Epithelial cell of esophagus (primary cell): ENCODE measurements at regions not wholly inside any gene's neighbourhood (a gene's known extent, or its start where the extent isn't known, plus 50 kb on each side); places are given as distances from the start of the nearest gene placed in this dataset.

Experiments
- DNase-seq: peaks from one replicate; pipeline ENCODE4 v3.0.0; 2010; ENCODE audit warnings: low read depth
- H3K4me3 ChIP-seq: 2 replicates; pipeline ENCODE4 v1.5.1; 2011; ENCODE audit warnings: mild to moderate bottlenecking, low read length, control low read depth
- TF ChIP-seq, protein P1 (sequence below): IDR thresholded peaks from 2 replicates; pipeline ENCODE4 v1.5.1; 2011; ENCODE audit warnings: low read depth, mild to moderate bottlenecking, low read length, control low read depth, inconsistent platforms; ENCODE audit not compliant: insufficient read depth; ENCODE audit errors: missing control alignments

DNA sequence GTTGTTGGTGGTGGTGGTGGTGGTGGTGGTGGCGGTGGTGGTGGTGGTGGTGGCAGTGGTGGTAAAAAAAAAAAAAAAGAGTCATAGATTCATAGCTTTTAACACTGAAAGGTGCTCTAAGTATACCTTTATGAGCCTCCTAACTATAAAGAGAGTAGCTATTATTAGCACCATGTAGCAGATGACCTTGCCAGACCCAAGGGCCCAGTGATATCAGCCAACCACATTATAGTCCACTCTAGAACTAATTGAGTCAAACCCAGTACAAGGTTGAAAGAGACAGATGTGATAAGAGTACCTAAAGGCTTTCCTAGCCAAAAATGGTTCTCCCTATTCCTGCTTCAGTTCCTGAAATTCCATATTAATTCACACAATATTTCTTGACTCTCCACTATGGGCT is 245.3 kb downstream of the HACE1 start:
- H3K4me3 ChIP-seq = no peak overlapping the region
- TF ChIP-seq, protein P1, sequence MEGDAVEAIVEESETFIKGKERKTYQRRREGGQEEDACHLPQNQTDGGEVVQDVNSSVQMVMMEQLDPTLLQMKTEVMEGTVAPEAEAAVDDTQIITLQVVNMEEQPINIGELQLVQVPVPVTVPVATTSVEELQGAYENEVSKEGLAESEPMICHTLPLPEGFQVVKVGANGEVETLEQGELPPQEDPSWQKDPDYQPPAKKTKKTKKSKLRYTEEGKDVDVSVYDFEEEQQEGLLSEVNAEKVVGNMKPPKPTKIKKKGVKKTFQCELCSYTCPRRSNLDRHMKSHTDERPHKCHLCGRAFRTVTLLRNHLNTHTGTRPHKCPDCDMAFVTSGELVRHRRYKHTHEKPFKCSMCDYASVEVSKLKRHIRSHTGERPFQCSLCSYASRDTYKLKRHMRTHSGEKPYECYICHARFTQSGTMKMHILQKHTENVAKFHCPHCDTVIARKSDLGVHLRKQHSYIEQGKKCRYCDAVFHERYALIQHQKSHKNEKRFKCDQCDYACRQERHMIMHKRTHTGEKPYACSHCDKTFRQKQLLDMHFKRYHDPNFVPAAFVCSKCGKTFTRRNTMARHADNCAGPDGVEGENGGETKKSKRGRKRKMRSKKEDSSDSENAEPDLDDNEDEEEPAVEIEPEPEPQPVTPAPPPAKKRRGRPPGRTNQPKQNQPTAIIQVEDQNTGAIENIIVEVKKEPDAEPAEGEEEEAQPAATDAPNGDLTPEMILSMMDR = no peak
- DNase-seq = no peak

DNA sequence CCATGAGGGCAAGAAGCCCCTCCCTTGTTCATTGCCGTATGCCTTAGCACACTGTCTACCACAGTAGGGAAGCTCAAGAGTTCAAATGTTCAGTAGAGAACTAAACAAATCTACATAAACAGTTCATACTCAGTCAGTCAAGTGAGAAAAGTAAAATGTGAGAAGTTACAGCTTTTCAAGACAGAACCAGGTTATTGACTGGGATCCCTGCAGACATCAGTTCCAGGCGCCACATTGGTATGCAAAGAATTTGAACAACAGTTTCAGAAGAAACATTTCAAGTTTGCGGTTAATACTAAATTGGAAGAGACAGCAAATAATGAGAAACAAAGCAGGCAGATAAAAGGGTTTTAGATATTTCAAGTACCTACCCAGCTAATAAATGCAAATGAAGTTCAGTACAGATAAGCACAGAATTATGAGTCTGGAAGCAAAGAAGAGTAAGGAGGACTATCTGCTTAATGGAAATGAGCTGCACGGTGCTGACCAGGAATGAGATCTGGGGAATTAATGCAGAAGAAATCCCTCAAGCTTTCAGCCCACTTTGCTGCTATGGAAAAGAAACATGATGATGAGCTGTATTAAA is 246.2 kb downstream of the HACE1 start:
- no peak for DNase-seq
- no peak overlapping the region for H3K4me3 ChIP-seq
- TF ChIP-seq, protein P1 = no peak

DNA sequence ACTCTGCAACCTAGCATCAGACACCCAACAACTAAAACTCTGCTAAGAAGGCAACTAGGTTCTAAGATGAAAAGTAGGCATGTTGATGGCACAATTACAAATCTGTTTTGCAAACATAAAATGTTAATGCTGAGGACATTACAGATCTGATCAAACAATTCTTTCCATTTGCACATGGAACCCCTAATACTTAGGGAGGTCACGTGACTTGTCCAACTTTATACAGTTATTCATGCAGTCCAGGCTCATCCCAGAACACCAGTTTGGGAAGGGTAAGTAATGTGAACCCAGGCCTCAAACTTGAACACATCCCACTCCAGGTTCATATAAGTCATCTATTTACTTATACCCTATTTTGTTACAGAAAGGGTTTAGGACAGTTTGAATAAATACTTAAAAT is 247.2 kb downstream of the HACE1 start:
- TF ChIP-seq, protein P1 = no peak
- no peak overlapping the region for H3K4me3 ChIP-seq
- no peak for DNase-seq

DNA sequence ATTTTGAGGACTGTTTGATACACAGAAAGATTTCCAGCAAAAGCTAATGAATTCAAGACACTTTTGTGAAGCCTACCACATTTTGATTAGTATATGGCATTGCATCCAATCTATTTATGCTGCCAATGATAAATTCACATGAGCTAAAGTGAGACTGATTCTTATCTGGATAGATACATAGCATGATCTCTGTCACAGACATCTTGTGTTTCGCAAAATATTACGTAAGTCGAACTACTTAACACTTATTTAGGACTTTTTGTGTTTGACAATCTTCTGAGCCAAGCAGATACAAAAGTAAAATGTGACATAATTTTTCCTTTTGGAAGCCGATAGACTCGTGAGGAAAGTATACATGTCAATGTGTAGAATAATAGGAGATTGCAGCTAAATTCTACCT is 251.6 kb downstream of the HACE1 start:
- no peak for DNase-seq
- TF ChIP-seq, protein P1 = no peak
- H3K4me3 ChIP-seq = no peak overlapping the region

DNA sequence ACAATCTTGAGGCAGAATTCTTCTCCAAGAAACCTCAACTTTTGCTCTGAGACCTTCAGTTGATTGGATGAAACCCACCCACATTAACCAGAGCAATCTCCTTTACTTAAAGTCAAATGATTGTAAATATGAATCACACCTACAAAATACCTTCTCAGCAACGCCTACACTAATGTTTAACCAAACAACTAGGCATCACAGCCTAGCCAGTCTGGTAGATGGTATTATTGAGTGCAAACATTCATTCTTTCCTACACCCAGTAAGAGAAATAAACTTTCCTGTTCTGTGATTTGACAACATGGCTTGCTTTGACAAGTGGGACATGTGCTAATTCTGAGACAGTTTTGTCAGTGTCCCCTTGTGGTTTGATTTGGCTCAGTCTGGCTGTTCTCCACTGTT is 252.2 kb downstream of the HACE1 start:
- TF ChIP-seq, protein P1 = no peak
- DNase-seq = peak; percentile 20
- H3K4me3 ChIP-seq = no peak overlapping the region

DNA sequence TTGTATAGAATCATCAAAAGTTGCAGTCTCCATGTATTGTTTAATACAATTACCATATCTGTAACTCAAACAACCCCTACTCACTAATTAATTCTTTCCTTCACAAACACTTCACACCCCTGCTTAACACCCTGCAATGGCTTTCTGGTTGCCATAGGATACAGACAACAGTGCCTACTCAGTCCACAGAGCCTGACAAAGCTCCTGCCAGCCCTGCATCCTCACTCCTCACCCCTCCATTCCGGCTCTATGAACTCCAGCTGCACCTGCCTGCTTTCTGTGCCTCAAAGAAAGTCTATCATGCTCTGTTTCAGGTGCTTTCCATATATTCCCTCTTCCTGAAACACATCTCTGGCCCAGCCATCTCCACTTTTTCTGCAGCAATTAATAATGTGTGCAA is 253.4 kb downstream of the HACE1 start:
- no peak overlapping the region for H3K4me3 ChIP-seq
- no peak for DNase-seq
- TF ChIP-seq, protein P1 = no peak

DNA sequence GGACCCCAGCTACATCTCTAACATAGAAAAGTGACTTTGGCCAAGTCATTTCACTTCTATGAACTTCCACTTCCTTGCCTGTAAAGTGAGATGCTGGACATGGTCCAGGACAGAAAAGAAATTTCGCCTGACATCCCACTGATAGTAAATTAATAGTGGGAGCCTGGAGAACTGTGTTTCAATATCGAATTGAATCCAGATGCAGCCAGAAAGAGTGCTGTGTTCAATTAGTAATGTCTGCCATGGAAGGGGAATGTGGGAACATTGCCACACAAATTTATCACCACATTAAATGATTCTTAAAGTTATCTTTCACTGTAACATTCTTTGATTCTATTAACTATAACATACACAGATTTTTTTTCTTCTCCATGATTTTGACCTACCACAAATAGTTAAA is 255.0 kb downstream of the HACE1 start:
- DNase-seq = no peak
- TF ChIP-seq, protein P1 = no peak
- H3K4me3 ChIP-seq = no peak overlapping the region
